GM21723 (cell line): ENCODE measurements at regions not wholly inside any gene's neighbourhood (a gene's known extent, or its start where the extent isn't known, plus 50 kb on each side); places are given as distances from the start of the nearest gene placed in this dataset.

ENCODE experiments used
- ATAC-seq: cut with Tn5 transposase; IDR thresholded peaks from one replicate; pipeline ENCODE4 v1.9.1; 2021; ENCODE audit warnings: mild to moderate bottlenecking, moderate library complexity; ENCODE audit not compliant: unreplicated experiment

DNA sequence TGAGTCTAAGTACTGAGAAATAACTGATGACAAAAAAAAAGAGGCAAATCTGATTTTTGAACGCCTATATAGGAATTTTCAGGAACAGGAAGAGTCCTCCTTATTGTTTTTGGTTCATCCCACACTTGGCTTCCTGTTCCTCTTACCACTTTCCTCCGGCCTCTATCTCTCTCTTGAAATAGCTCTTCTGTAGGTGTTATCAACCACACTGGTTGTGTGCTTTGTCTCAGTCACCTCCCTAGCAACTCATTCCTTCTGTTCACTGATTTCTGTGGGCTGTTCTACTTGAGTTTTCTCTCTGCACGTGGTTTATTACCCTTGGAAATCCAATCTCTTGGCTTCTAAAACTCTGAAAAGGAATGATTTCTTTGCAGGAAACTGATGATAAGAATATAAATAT is 78.7 kb upstream of the C11orf87 start:
- no peak for ATAC-seq

GRCh38 chr11:109347304-109347703 is 74.7 kb upstream of the C11orf87 start:
- ATAC-seq = no peak

DNA sequence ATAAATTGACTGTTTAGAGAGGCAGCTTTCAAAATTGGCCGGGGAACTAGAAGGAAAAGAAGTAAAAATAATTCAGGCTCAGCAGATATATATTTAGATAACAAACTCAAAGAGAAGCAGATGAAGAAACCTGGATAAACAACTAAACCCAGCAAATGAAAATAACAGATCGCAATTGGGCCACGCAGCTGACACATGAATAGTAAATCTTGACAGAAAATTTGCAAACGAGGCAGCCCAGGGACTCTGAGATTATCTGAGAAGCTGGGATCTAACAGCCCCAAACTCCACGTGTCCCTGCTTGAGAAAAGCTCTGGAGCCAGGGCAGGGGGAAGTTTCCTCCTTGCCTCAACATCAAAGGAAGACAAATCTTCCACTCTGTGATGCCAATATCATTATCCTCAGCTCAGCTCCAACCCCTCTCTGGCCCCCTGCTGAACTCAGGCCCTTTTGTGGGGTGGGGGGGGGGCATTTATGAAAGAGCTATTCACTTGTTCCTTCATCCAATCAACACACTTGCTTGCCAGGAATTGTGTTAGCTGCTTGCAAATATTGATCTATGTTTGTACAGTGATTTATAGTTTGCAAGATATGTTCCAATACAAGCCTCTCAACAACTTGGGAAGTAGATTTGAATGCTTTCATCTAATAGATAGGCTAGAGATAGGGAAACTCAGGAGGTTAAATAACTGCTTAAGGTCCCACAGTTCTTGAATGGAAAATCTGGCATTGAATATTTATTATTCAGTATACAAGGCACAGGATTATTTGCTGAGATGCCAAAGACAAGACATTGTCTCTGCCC is 72.5 kb upstream of the C11orf87 start:
- no peak for ATAC-seq

DNA sequence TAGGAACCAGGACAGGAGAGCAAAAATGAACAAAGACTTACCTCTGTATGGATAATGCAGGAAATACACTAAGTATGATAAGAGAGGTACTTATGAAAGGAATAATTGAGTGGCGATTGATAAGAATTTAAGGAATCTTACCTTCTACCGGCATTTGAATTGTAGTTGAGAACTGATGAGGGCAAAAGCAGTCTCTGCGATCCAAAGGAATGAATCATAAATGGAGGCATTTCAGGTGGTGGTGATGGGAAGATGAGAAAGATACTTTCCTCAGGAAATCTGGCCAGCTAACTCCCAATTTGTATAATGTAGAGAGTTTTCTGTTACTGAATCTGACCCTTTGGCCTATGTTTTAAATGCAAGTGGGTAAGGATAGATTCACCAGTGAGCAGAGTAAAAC is 71.9 kb upstream of the C11orf87 start:
- ATAC-seq = no peak

GRCh38 chr11:109362059-109362458 is 59.9 kb upstream of the C11orf87 start:
- ATAC-seq = no peak

- ATAC-seq = no peak
Observed at GRCh38 chr11:109363682-109364081, 58.3 kb upstream of the C11orf87 start.

- no peak for ATAC-seq
Observed at GRCh38 chr11:109364851-109365250, 57.1 kb upstream of the C11orf87 start.

DNA sequence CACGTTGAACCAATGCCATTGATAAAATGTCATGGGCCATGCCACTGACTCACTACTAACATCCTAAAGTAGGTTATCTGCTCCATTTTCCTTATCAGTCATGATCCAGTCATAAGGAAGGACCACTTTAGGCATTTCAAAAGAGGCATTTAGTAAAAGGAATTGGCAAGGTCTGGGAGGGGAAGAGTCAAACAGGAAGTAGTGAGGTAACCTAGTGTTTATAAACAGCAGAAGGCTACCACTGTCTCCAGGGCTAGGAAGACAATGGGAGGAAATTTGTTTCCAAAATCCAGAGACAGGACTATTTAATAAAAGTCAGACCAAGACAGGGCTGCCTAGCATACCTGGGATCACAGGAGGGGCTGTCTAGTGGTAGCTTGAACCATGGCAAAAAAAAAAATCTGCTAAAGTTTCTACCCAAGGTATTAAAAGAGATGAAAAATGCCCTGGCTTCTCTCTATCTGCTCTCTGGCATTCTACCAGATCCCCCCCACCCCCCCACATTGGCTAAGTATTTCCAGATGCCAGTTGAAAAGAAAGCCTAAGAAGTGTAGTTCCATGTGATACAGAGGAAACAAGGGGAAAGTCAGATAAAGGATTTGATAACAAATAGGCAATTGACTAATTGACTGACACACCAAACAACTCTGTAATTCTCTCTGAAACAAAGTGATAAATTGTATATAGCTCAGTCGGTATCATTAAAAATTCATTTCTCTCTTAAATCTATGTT is 50.4 kb upstream of the C11orf87 start:
- no peak for ATAC-seq
